Left lung (tissue), 4 donors: ENCODE measurements at regions not wholly inside any gene's neighbourhood (a gene's known extent, or its start where the extent isn't known, plus 50 kb on each side); places are given as distances from the start of the nearest gene placed in this dataset.
"Not testable (repeated sequence)": the region's sequence is repeated elsewhere in the genome, so short reads cannot be mapped to it uniquely, and the experiment has no call there.

ENCODE experiments used
- ATAC-seq: fragments of 200-7000 bp; cut with Tn5 transposase; one replicate; pipeline ENCODE4 v1.9.1; 2020; ENCODE audit warnings: moderate library complexity
- DNase-seq, 4 donors: peaks; one replicate each; pipeline ENCODE4 v3.0.0-alpha.2; 2013 to 2020
- H3K27ac ChIP-seq, 2 donors: fragments of 200-600 bp; sonication (generic) in 1 of 2; one replicate each; pipeline versions ENCODE4 v1.5.0 to v1.8.0; 2020 to 2021
- H3K27me3 ChIP-seq, 2 donors: fragments of 200-600 bp; sonication (generic) in 1 of 2; one replicate each; pipeline versions ENCODE4 v1.5.0 to v1.8.0; 2020 to 2021
- H3K36me3 ChIP-seq, 2 donors: fragments of 200-600 bp; sonication (generic) in 1 of 2; one replicate each; pipeline versions ENCODE4 v1.5.0 to v1.8.0; 2020 to 2021
- H3K4me1 ChIP-seq, 2 donors: fragments of 200-600 bp; one replicate each; pipeline ENCODE4 v1.8.0; 2021
- H3K4me3 ChIP-seq, 2 donors: fragments of 200-600 bp; sonication (generic) in 1 of 2; one replicate each; pipeline versions ENCODE4 v1.5.0 to v1.8.0; 2020 to 2021; ENCODE audit warnings: mild to moderate bottlenecking in 1 of 2
- H3K9me3 ChIP-seq, 2 donors: fragments of 200-600 bp; sonication (generic) in 1 of 2; one replicate each; pipeline versions ENCODE4 v1.5.0 to v1.8.0; 2020 to 2021
- CTCF ChIP-seq, 2 donors: fragments of 200-600 bp; sonication (generic) in 1 of 2; IDR thresholded peaks; one replicate each; pipeline versions ENCODE4 v1.5.0 to v1.8.0; 2021; ENCODE audit warnings: antibody characterized with exemption in 2 of 2
- intact Hi-C, 2 donors: fragments of 100-400 bp; cut with DNase I; formaldehyde crosslinking; loops; one replicate each; pipeline versions ENCODE4 v1.11.2 to v1.14.2; 2022
- donor health status: DM: no; HTN: yes; CAD: no.
- donor health status: DM: no; HTN: no; CAD: no.

- intact Hi-C loops, result no loop called here
- H3K27me3 ChIP-seq, result peaks cover 0 to 30% of the 10 kb centered on the region in 2 donors
- DNase-seq (no peak), ATAC-seq (peak; percentile 3)
- TF ChIP-seq CTCF (IDR thresholded peaks at IDR 0.05), result no peak
- no peak overlapping the region for H3K27ac ChIP-seq
- H3K4me3 ChIP-seq, result no peak overlapping the region
- no peaks in the 10 kb centered on the region for H3K9me3 ChIP-seq
- H3K4me1 ChIP-seq, result peaks cover 4 to 19% of the 10 kb centered on the region in 2 donors
- no peaks in the 10 kb centered on the region for H3K36me3 ChIP-seq
These were observed 163.8 kb upstream of the GSE1 start for GRCh38 chr16:85449191-85449884.

GRCh38 chr16:85449885-85450245 lies 163.3 kb upstream of the GSE1 start:
- peaks cover 4 to 19% of the 10 kb centered on the region in 2 donors for H3K4me1 ChIP-seq
- H3K27me3 ChIP-seq, result peaks cover 0 to 30% of the 10 kb centered on the region in 2 donors
- no peak overlapping the region for H3K27ac ChIP-seq
- H3K36me3 ChIP-seq, result no peaks in the 10 kb centered on the region
- intact Hi-C loops, result no loop called here
- ATAC-seq, result no peak
- H3K4me3 ChIP-seq, result no peak overlapping the region
- no peaks in the 10 kb centered on the region for H3K9me3 ChIP-seq
- no peak for DNase-seq
- no peak for TF ChIP-seq CTCF (IDR thresholded peaks at IDR 0.05)

GRCh38 chr16:85451142-85451541 lies 162.0 kb upstream of the GSE1 start:
- peaks cover 0 to 19% of the 10 kb centered on the region in 2 donors for H3K4me1 ChIP-seq
- ATAC-seq, H3K4me3 ChIP-seq, H3K9me3 ChIP-seq, DNase-seq, H3K27ac ChIP-seq, intact Hi-C loops, H3K36me3 ChIP-seq: not testable (repeated sequence)
- peaks cover 0 to 30% of the 10 kb centered on the region in 2 donors for H3K27me3 ChIP-seq

- ATAC-seq (no peak), DNase-seq (no peak)
- intact Hi-C loops, result no loop called here
- H3K36me3 ChIP-seq, result no peaks in the 10 kb centered on the region
- no peak for TF ChIP-seq CTCF (IDR thresholded peaks at IDR 0.05)
- H3K4me3 ChIP-seq, result no peak overlapping the region
- H3K27me3 ChIP-seq, result peaks cover 0 to 30% of the 10 kb centered on the region in 2 donors
- peaks cover 0 to 19% of the 10 kb centered on the region in 2 donors for H3K4me1 ChIP-seq
- H3K27ac ChIP-seq, result no peak overlapping the region
- H3K9me3 ChIP-seq, result no peaks in the 10 kb centered on the region
These were observed 161.3 kb upstream of the GSE1 start for GRCh38 chr16:85451641-85452363.

GRCh38 chr16:85452364-85453193 lies 160.5 kb upstream of the GSE1 start:
- ATAC-seq, result no peak
- Histone ChIP-seq H3K4me1 (peaks cover 0 to 19% of the 10 kb centered on the region in 2 donors), H3K4me3 (no peak overlapping the region)

More at GRCh38 chr16:85452364-85453193, 160.5 kb upstream of the GSE1 start:
- no peak overlapping the region for H3K27ac ChIP-seq
- H3K9me3 ChIP-seq, result no peaks in the 10 kb centered on the region
- H3K36me3 ChIP-seq, result no peaks in the 10 kb centered on the region
- TF ChIP-seq CTCF (IDR thresholded peaks at IDR 0.05), result no peak
- DNase-seq, result no peak
- H3K27me3 ChIP-seq, result peaks cover 0 to 27% of the 10 kb centered on the region in 2 donors
- intact Hi-C loops, result no loop called here
